H7 (cell line): ENCODE measurements at regions not wholly inside any gene's neighbourhood (a gene's known extent, or its start where the extent isn't known, plus 50 kb on each side); places are given as distances from the start of the nearest gene placed in this dataset.
"Not testable (repeated sequence)": the region's sequence is repeated elsewhere in the genome, so short reads cannot be mapped to it uniquely, and the experiment has no call there.

ENCODE experiments used
- DNase-seq: peaks from one replicate; pipeline ENCODE4 v3.0.0; 2012
- H3K27me3 ChIP-seq: 2 replicates; pipeline ENCODE4 v1.6.0; 2011; ENCODE audit warnings: mild to moderate bottlenecking, low read length; ENCODE audit not compliant: control insufficient read depth, insufficient read depth
- H3K36me3 ChIP-seq: replicated peaks from 2 replicates; pipeline ENCODE4 v1.5.1; 2011; ENCODE audit warnings: low read length; ENCODE audit not compliant: control insufficient read depth, insufficient read depth
- H3K4me3 ChIP-seq: 2 replicates; pipeline ENCODE4 v1.5.1; 2011; ENCODE audit warnings: low read depth, mild to moderate bottlenecking, control low read depth, low read length, moderate library complexity; ENCODE audit not compliant: insufficient read depth

GRCh38 chr14:89681086-89682018, 264.3 kb upstream of the FOXN3 start:
- H3K36me3 ChIP-seq: no peaks in the 10 kb centered on the region
- no peak overlapping the region for H3K4me3 ChIP-seq
- DNase-seq: no peak
- no peaks in the 10 kb centered on the region for H3K27me3 ChIP-seq

- Histone ChIP-seq H3K4me3 (no peak overlapping the region), H3K27me3 (no peaks in the 10 kb centered on the region), H3K36me3 (no peaks in the 10 kb centered on the region)
- no peak for DNase-seq
These were observed 263.1 kb upstream of the FOXN3 start for GRCh38 chr14:89680156-89680555.

GRCh38 chr14:89678768-89679167, 261.7 kb upstream of the FOXN3 start:
- DNase-seq: no peak
- H3K4me3 ChIP-seq: no peak overlapping the region

GRCh38 chr14:89675590-89675989, 258.6 kb upstream of the FOXN3 start:
- no peak for DNase-seq
- H3K4me3 ChIP-seq: no peak overlapping the region
- H3K27me3 ChIP-seq: no peaks in the 10 kb centered on the region

More at GRCh38 chr14:89678768-89679167, 261.7 kb upstream of the FOXN3 start:
- Histone ChIP-seq H3K36me3 (no peaks in the 10 kb centered on the region), H3K27me3 (no peaks in the 10 kb centered on the region)

GRCh38 chr14:89674936-89675335, 257.9 kb upstream of the FOXN3 start:
- no peak overlapping the region for H3K4me3 ChIP-seq
- no peaks in the 10 kb centered on the region for H3K27me3 ChIP-seq
- no peaks in the 10 kb centered on the region for H3K36me3 ChIP-seq
- DNase-seq: no peak

More at GRCh38 chr14:89675590-89675989, 258.6 kb upstream of the FOXN3 start:
- H3K36me3 ChIP-seq: no peaks in the 10 kb centered on the region

GRCh38 chr14:89674240-89674639, 257.2 kb upstream of the FOXN3 start:
- Histone ChIP-seq H3K36me3 (no peaks in the 10 kb centered on the region), H3K4me3 (no peak overlapping the region), H3K27me3 (no peaks in the 10 kb centered on the region)
- no peak for DNase-seq

- no peaks in the 10 kb centered on the region for H3K36me3 ChIP-seq
- no peaks in the 10 kb centered on the region for H3K27me3 ChIP-seq
- no peak overlapping the region for H3K4me3 ChIP-seq
- DNase-seq: no peak
These were observed 256.6 kb upstream of the FOXN3 start for GRCh38 chr14:89673512-89674225.

- no peaks in the 10 kb centered on the region for H3K36me3 ChIP-seq
- no peak overlapping the region for H3K4me3 ChIP-seq
- no peaks in the 10 kb centered on the region for H3K27me3 ChIP-seq
- no peak for DNase-seq
These were observed 255.8 kb upstream of the FOXN3 start for GRCh38 chr14:89672636-89673511.

GRCh38 chr14:89669193-89669592, 252.2 kb upstream of the FOXN3 start:
- Histone ChIP-seq H3K36me3 (no peaks in the 10 kb centered on the region), H3K27me3 (no peaks in the 10 kb centered on the region), H3K4me3 (no peak overlapping the region)
- no peak for DNase-seq

- DNase-seq: peak; percentile 12
- no peak overlapping the region for H3K4me3 ChIP-seq
- no peaks in the 10 kb centered on the region for H3K36me3 ChIP-seq
- no peaks in the 10 kb centered on the region for H3K27me3 ChIP-seq
These were observed 250.9 kb upstream of the FOXN3 start for GRCh38 chr14:89667983-89668382.

- H3K27me3 ChIP-seq, DNase-seq, H3K4me3 ChIP-seq: not testable (repeated sequence)
These were observed 248.5 kb upstream of the FOXN3 start for GRCh38 chr14:89665300-89666081.

GRCh38 chr14:89661392-89661791, 244.4 kb upstream of the FOXN3 start:
- no peaks in the 10 kb centered on the region for H3K27me3 ChIP-seq
- DNase-seq: no peak
- no peaks in the 10 kb centered on the region for H3K36me3 ChIP-seq
- no peak overlapping the region for H3K4me3 ChIP-seq

More at GRCh38 chr14:89665300-89666081, 248.5 kb upstream of the FOXN3 start:
- H3K36me3 ChIP-seq: not testable (repeated sequence)

- not testable (repeated sequence) for DNase-seq, H3K27me3 ChIP-seq, H3K36me3 ChIP-seq, H3K4me3 ChIP-seq
These were observed 243.7 kb upstream of the FOXN3 start for GRCh38 chr14:89660625-89661233.
